Smooth muscle cell (in vitro differentiated cells): ENCODE measurements at regions not wholly inside any gene's neighbourhood (a gene's known extent, or its start where the extent isn't known, plus 50 kb on each side); places are given as distances from the start of the nearest gene placed in this dataset.

Source experiments
- DNase-seq: peaks from one replicate; lab custom pipeline; 2025; ENCODE audit not compliant: unreplicated experiment; lab: John Stamatoyannopoulos, UW
- H2AFZ ChIP-seq: fragments of 200-600 bp; sonication (generic); 2 replicates; pipeline ENCODE4 v1.6.0; 2016; ENCODE audit warnings: antibody characterized with exemption, low read depth, mild to moderate bottlenecking
- H3F3A ChIP-seq: fragments of 200-600 bp; sonication (generic); 2 replicates; pipeline ENCODE4 v1.6.0; 2017; ENCODE audit warnings: antibody characterized with exemption, low read depth
- H3K27ac ChIP-seq: fragments of 200-600 bp; sonication (generic); 2 replicates; pipeline ENCODE4 v1.5.1; 2016; ENCODE audit warnings: low read depth, mild to moderate bottlenecking
- H3K27me3 ChIP-seq: fragments of 200-600 bp; sonication (generic); 2 replicates; pipeline ENCODE4 v1.6.1; 2016; ENCODE audit warnings: low read depth, mild to moderate bottlenecking
- H3K36me3 ChIP-seq: fragments of 200-600 bp; sonication (generic); 2 replicates; pipeline ENCODE4 v1.5.1; 2016; ENCODE audit warnings: low read depth
- H3K4me1 ChIP-seq: fragments of 200-600 bp; sonication (generic); 2 replicates; pipeline ENCODE4 v1.5.1; 2016; ENCODE audit warnings: low read depth
- H3K4me2 ChIP-seq: fragments of 200-600 bp; sonication (generic); 2 replicates; pipeline ENCODE4 v1.6.0; 2016; ENCODE audit warnings: mild to moderate bottlenecking
- H3K4me3 ChIP-seq: fragments of 200-600 bp; sonication (generic); 2 replicates; pipeline ENCODE4 v1.5.1; 2016; ENCODE audit warnings: mild to moderate bottlenecking
- H3K79me2 ChIP-seq: fragments of 200-600 bp; sonication (generic); 2 replicates; pipeline ENCODE4 v1.6.0; 2016; ENCODE audit warnings: low read depth, mild to moderate bottlenecking
- H3K9ac ChIP-seq: fragments of 200-600 bp; sonication (generic); 2 replicates; pipeline ENCODE4 v1.6.0; 2016; ENCODE audit warnings: low read depth
- H3K9me3 ChIP-seq: fragments of 200-600 bp; sonication (generic); replicated peaks from 2 replicates; pipeline ENCODE4 v1.5.1; 2016; ENCODE audit warnings: low read depth
- H4K20me1 ChIP-seq: fragments of 200-600 bp; sonication (generic); 2 replicates; pipeline ENCODE4 v1.6.0; 2016; ENCODE audit warnings: low read depth
- WGBS: methylation state at CpG from one replicate; pipeline ENCODE4 v1.1.7; 2016; ENCODE audit warnings: low lambda C conversion rate; 5-methylcytosine and 5-hydroxymethylcytosine counted together
- TF ChIP-seq, protein P1 (sequence below): fragments of 200-600 bp; sonication (generic); IDR thresholded peaks from 2 replicates; pipeline ENCODE4 v1.5.1; 2017; ENCODE audit warnings: borderline replicate concordance, mild to moderate bottlenecking, antibody characterized with exemption; ENCODE audit not compliant: insufficient read depth, poor library complexity, severe bottlenecking

DNA sequence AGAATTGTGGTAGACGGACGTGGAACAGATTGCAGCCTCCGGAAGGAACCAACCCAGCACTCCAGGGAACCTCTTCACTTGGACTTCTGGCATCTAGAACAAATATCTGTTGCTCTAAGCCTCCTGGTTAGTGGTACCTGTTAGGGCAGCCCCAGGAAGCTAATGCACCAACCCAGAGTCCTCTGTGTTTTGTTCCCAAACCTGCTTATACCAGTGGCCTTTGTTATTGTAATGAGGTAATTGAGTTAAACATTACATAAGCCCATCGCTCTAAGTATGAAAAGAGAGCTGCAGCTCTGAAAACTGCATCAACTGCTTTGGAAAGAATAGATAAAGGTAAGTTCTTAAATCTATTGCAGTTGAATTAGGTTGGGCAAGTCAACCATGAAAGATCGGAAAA is 516.7 kb downstream of the NPHP4 start:
- H3F3A ChIP-seq = no peaks in the 10 kb centered on the region
- H4K20me1 ChIP-seq = no peaks in the 10 kb centered on the region
- H3K27ac ChIP-seq = no peak overlapping the region
- no peak overlapping the region for H3K4me2 ChIP-seq
- H3K27me3 ChIP-seq = no peaks in the 10 kb centered on the region
- no peaks in the 10 kb centered on the region for H3K9me3 ChIP-seq
- 84% methylated on average over 5 of the region's 5 CpGs for WGBS
- no peak for DNase-seq
- H2AFZ ChIP-seq = no peak overlapping the region
- no peaks in the 10 kb centered on the region for H3K79me2 ChIP-seq
- no peaks in the 10 kb centered on the region for H3K36me3 ChIP-seq
- TF ChIP-seq, protein P1, sequence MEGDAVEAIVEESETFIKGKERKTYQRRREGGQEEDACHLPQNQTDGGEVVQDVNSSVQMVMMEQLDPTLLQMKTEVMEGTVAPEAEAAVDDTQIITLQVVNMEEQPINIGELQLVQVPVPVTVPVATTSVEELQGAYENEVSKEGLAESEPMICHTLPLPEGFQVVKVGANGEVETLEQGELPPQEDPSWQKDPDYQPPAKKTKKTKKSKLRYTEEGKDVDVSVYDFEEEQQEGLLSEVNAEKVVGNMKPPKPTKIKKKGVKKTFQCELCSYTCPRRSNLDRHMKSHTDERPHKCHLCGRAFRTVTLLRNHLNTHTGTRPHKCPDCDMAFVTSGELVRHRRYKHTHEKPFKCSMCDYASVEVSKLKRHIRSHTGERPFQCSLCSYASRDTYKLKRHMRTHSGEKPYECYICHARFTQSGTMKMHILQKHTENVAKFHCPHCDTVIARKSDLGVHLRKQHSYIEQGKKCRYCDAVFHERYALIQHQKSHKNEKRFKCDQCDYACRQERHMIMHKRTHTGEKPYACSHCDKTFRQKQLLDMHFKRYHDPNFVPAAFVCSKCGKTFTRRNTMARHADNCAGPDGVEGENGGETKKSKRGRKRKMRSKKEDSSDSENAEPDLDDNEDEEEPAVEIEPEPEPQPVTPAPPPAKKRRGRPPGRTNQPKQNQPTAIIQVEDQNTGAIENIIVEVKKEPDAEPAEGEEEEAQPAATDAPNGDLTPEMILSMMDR = no peak
- H3K9ac ChIP-seq = no peak overlapping the region
- H3K4me1 ChIP-seq = no peaks in the 10 kb centered on the region
- no peak overlapping the region for H3K4me3 ChIP-seq

GRCh38 chr1:5473268-5473667 is 519.0 kb downstream of the NPHP4 start:
- no peaks in the 10 kb centered on the region for H3K27me3 ChIP-seq
- TF ChIP-seq, protein P1 = no peak
- H3K9me3 ChIP-seq = no peaks in the 10 kb centered on the region
- DNase-seq = no peak
- H3K4me2 ChIP-seq = no peak overlapping the region
- 94% methylated on average over 12 of the region's 12 CpGs for WGBS
- H3K9ac ChIP-seq = no peak overlapping the region
- no peaks in the 10 kb centered on the region for H3F3A ChIP-seq
- H3K27ac ChIP-seq = no peak overlapping the region
- H3K79me2 ChIP-seq = no peaks in the 10 kb centered on the region
- no peaks in the 10 kb centered on the region for H3K4me1 ChIP-seq
- H2AFZ ChIP-seq = no peak overlapping the region
- no peaks in the 10 kb centered on the region for H4K20me1 ChIP-seq
- H3K4me3 ChIP-seq = no peak overlapping the region
- no peaks in the 10 kb centered on the region for H3K36me3 ChIP-seq

DNA sequence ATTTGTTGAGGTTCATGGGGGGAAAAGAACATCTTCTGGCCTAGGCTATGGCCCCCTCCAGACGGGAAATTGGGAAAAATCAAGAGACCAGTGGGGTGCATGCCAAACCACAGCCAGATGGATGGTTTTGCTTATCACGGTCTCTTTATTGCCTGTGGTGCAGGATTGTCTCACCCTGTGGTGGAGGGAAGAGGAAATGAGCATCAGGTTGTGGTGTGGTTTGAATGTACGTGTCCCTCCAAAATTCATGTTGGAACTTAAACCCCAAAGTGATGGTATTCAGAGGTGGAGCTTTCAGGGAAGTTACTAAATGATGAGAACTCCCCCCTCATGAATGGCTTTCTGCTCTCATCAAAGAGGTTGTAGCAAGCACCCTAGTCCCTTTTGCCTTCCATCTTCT is 525.7 kb downstream of the NPHP4 start:
- Histone ChIP-seq H3K4me1 (no peaks in the 10 kb centered on the region), H4K20me1 (no peaks in the 10 kb centered on the region), H3K4me2 (no peak overlapping the region), H3F3A (no peaks in the 10 kb centered on the region), H3K27ac (no peak overlapping the region), H2AFZ (no peak overlapping the region), H3K4me3 (no peak overlapping the region), H3K27me3 (no peaks in the 10 kb centered on the region), H3K36me3 (no peaks in the 10 kb centered on the region), H3K9me3 (no peaks in the 10 kb centered on the region), H3K9ac (no peak overlapping the region), H3K79me2 (no peaks in the 10 kb centered on the region)
- TF ChIP-seq, protein P1 = no peak
- 80% methylated on average over 3 of the region's 3 CpGs for WGBS
- no peak for DNase-seq

DNA sequence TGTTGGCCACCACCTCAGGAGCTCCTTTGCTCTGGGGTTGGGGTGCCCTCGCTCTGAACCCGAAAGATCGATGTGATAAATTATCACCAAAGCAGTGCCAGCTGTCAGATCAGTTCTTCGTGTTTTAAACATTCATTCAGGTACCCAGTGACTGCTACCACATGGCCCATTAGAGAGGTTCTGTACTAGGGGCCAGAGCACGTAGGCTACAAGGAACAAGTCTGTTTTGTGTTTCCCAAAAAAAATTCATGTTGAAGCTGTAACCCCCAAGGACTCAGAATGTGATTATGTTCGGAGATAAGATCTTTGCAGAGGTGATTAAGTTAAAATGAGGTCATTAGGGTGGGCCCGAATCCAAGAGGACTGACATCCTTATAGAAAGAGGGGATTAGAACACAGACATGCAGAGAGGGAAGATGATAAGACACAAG is 526.9 kb downstream of the NPHP4 start:
- Histone ChIP-seq H3K9me3 (no peaks in the 10 kb centered on the region), H4K20me1 (no peaks in the 10 kb centered on the region), H3K27me3 (no peaks in the 10 kb centered on the region), H3K4me2 (no peak overlapping the region), H2AFZ (no peak overlapping the region), H3K9ac (no peak overlapping the region), H3K36me3 (no peaks in the 10 kb centered on the region), H3F3A (no peaks in the 10 kb centered on the region), H3K4me1 (no peaks in the 10 kb centered on the region), H3K79me2 (no peaks in the 10 kb centered on the region), H3K4me3 (no peak overlapping the region), H3K27ac (no peak overlapping the region)
- WGBS = 67% methylated on average over 7 of the region's 7 CpGs
- DNase-seq = no peak
- TF ChIP-seq, protein P1 = no peak
